Astrocyte of the spinal cord (primary cell): ENCODE measurements at regions not wholly inside any gene's neighbourhood (a gene's known extent, or its start where the extent isn't known, plus 50 kb on each side); places are given as distances from the start of the nearest gene placed in this dataset.

Experiments
- DNase-seq: peaks from one replicate; pipeline ENCODE4 v3.0.0; 2011; ENCODE audit warnings: low read depth, low spot score
- H3K4me3 ChIP-seq: 2 replicates; pipeline ENCODE4 v1.5.1; 2011; ENCODE audit warnings: low read depth, mild to moderate bottlenecking, low read length, moderate library complexity
- in situ Hi-C: cut with HindIII; loops from 2 replicates; pipeline ENCODE4 v1.10.0; 2017; ENCODE audit warnings: low sequenced_read_pairs
- TF ChIP-seq, protein P1 (sequence below): IDR thresholded peaks from 2 replicates; pipeline ENCODE4 v1.5.1; 2012; ENCODE audit warnings: low read depth, mild to moderate bottlenecking, low read length, inconsistent platforms

DNA sequence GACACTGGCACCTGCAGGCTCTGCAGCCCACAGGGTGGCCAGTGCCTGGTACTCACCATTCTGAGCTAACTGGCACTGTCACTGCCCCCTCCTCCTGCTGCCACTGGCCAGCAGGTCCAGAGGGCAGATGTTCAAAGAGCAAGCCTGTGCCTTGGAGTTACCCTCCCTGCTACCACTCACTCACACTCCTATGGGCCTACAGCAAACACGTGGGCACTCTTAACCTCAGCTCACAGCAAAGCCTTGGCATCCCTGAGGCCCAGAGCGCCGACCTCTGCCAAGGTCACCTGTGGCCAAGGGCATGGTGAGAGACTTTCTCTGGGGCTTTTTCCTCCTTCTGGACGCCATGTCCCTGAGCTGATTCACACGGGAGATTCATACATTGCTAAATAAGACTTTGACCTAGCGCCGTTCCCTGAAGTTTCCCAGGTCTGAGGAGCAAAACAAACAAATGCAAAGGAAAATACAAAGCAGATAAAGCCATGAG is 270.0 kb upstream of the PPP2R2D start:
- DNase-seq, result no peak
- in situ Hi-C loops, result no loop called here
- TF ChIP-seq, protein P1, sequence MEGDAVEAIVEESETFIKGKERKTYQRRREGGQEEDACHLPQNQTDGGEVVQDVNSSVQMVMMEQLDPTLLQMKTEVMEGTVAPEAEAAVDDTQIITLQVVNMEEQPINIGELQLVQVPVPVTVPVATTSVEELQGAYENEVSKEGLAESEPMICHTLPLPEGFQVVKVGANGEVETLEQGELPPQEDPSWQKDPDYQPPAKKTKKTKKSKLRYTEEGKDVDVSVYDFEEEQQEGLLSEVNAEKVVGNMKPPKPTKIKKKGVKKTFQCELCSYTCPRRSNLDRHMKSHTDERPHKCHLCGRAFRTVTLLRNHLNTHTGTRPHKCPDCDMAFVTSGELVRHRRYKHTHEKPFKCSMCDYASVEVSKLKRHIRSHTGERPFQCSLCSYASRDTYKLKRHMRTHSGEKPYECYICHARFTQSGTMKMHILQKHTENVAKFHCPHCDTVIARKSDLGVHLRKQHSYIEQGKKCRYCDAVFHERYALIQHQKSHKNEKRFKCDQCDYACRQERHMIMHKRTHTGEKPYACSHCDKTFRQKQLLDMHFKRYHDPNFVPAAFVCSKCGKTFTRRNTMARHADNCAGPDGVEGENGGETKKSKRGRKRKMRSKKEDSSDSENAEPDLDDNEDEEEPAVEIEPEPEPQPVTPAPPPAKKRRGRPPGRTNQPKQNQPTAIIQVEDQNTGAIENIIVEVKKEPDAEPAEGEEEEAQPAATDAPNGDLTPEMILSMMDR, result no peak
- H3K4me3 ChIP-seq, result no peak overlapping the region

DNA sequence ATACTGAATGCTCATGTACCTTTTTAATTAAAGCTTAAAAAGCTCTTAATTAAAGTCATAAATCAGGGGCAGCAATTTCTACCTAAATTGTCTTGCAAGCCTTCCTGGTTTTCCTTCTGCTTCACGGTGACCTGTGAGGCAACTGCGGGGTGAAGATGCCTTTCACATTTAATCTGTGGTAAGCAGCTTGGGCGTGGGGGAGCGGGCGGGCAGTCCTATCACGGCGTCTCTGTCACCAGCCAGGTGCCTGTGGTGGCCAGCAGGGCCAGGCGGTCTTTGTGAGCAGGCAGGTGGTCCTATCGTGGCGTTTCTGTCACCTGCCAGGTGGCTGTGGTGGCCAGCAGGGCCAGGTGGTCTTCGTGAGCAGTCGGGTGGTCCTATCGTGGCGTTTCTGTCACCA is 269.2 kb upstream of the PPP2R2D start:
- DNase-seq, result no peak
- H3K4me3 ChIP-seq, result no peak overlapping the region
- in situ Hi-C loops, result no loop called here
- TF ChIP-seq, protein P1, result no peak

DNA sequence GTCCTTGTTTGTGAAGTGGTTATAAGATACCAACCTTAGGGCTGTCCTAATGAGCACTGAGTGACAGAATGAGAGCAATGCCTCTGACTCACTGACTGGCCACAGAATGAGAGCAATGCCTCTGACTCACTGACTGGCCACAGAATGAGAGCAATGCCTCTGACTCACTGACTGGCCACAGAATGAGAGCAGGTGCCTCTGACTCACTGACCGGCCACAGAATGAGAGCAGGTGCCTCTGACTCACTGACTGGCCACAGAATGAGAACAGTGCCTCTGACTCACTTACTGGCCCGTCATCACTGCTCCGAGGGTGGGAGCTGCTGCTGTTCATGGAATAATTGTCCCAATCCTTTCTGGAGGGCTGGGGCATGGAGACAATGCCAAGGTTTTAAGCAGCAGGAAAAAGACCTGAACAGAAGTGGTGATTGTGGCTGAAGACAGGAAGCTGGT is 265.2 kb upstream of the PPP2R2D start:
- H3K4me3 ChIP-seq, result no peak overlapping the region
- TF ChIP-seq, protein P1, result no peak
- in situ Hi-C loops, result no loop called here
- no peak for DNase-seq

DNA sequence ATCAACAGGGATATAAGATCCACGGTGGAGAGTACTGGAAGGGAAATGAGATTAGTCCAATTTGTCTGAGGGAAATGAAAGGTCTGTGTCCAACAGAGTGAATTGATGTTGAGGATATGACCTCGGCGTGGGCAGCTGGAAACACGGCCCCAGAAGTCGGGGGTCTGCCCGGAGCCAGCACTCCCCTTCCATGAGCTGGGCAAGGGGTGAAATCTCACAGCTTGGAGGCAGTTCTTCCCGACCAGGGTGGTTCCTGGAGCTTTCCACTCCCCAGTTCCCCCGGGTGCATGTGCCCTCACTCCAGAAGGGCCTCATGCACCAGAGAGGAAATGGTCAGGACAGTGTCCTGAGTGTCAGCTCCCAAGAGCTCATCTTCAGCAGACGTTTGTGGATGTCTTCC is 264.7 kb upstream of the PPP2R2D start:
- DNase-seq, result no peak
- in situ Hi-C loops, result no loop called here
- TF ChIP-seq, protein P1, result no peak
- H3K4me3 ChIP-seq, result no peak overlapping the region

DNA sequence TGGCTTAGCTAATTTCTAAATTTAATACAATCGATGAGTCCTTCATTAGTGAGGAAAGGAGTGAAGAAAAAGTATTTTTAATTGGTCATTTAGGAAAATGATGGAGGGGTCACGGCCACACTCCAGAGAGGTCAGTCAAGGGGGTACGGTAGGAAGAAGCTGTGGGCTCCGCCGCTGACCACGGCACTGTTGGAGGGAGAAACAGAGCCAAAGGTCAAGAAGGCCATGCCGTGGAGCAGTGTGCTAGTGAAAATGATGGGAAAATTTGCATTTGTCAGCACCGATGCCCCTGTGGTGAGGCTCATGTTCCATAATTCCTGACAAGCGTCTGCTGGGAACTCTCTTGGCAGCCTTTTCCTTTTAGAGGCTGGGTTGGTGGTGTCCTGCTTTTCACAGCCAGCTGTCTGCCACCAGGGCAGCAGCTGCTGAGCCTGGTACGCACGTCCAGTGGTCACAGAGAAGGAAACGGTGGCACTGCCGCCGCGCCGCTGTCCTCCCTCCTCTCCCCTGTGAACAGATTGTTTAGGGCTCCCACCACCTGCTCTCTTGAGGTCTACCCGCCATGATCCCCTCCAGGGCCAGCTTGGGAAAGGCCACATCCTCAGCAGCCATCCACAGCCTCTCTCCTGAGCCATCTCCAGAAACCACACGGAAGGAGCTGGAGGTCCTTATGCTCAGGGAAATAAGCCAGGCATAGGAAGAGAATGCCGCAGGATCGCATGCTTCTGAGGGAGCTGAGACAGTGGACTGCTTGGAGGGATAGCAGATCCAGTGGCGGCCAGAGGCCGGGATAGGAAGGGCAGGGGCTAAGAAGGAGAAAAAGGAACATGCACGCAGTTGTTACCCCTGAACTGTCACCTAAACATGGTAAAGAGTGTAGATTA is 263.7 kb upstream of the PPP2R2D start:
- TF ChIP-seq, protein P1, result no peak
- in situ Hi-C loops, result no loop called here
- H3K4me3 ChIP-seq, result no peak overlapping the region
- DNase-seq, result no peak

DNA sequence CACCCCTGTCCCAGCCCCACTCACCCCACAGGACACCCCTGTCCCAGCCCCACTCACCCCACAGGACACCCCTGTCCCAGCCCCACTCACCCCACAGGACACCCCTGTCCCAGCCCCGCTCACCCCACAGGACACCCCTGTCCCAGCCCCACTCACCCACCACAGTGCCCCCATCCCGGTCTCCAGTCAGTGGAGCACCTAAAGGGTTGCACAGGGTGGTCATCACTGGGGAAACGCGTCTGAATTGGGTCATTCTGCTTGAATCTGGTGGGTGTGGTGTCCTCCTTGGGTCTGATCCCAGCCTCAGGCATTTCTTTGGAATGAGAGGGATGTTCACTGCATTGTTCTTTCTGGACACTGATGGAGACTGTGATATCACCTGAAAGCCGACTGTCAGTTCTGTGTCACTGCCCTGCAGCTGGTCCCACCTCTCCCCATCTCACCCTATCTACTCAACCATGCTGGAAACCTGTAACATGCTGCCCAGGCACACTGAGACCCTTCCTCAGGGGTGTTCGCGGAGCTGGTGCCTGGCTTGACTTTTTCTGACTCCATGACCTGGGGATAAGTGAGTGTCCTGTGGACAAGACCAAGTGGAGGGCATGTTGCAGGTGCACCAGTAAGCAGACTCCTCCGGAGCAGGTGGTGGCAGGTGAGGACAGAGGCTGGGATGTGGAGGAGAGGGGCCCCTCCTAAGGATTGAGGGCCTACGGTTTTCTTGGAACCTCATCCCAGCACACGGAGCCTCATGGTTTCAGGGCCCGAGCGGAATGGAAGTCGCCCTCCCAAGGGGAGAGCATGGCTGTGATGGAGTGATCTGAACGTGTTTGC is 262.5 kb upstream of the PPP2R2D start:
- in situ Hi-C loops, result no loop called here
- no peak overlapping the region for H3K4me3 ChIP-seq
- TF ChIP-seq, protein P1, result no peak
- no peak for DNase-seq
